ENCODE measurements at regions not wholly inside any gene's neighbourhood (a gene's known extent, or its start where the extent isn't known, plus 50 kb on each side); places are given as distances from the start of the nearest gene placed in this dataset.

DNA sequence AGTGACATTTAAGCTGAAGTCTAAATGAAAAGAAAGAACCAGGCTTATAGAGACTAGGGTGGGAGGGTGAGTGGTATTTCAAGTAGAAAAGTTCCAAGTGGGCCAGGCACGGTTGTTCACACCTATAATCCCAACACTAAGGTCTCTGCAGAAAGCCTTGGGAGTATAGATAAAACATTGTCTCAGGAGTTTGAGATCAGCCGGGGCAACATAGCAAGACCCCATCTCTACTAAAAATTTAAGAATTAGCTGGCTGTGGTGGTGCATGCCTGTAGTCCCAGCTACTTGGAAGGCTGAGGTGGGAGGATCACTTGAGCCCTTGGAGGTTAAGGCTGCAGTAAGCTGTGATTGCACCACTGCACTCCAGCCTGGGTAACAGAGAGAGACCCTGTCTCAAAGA, 143.4 kb upstream of the PKDCC start:
- no peak for TF ChIP-seq MYC (IDR thresholded peaks at IDR 0.05; ENCODE audit: borderline replicate concordance, low read length)
- TF ChIP-seq CBX2 (IDR thresholded peaks at IDR 0.05; ENCODE audit: borderline replicate concordance, low read depth), result no peak
- TF ChIP-seq NPAS2 (CRISPR knock-in tag; IDR thresholded peaks at IDR 0.05; ENCODE audit: borderline replicate concordance), result no peak
- no peak for TF ChIP-seq POLR2A (IDR thresholded peaks at IDR 0.05; ENCODE audit: low read length)
- TF ChIP-seq SREBF2 (IDR thresholded peaks at IDR 0.05), result no peak
- TF ChIP-seq RCOR1 (IDR thresholded peaks at IDR 0.05; ENCODE audit: low read depth, low read length), result no peak
- TF ChIP-seq, protein P1, sequence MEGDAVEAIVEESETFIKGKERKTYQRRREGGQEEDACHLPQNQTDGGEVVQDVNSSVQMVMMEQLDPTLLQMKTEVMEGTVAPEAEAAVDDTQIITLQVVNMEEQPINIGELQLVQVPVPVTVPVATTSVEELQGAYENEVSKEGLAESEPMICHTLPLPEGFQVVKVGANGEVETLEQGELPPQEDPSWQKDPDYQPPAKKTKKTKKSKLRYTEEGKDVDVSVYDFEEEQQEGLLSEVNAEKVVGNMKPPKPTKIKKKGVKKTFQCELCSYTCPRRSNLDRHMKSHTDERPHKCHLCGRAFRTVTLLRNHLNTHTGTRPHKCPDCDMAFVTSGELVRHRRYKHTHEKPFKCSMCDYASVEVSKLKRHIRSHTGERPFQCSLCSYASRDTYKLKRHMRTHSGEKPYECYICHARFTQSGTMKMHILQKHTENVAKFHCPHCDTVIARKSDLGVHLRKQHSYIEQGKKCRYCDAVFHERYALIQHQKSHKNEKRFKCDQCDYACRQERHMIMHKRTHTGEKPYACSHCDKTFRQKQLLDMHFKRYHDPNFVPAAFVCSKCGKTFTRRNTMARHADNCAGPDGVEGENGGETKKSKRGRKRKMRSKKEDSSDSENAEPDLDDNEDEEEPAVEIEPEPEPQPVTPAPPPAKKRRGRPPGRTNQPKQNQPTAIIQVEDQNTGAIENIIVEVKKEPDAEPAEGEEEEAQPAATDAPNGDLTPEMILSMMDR (IDR thresholded peaks at IDR 0.05), result no peak
- TF ChIP-seq, protein P2, sequence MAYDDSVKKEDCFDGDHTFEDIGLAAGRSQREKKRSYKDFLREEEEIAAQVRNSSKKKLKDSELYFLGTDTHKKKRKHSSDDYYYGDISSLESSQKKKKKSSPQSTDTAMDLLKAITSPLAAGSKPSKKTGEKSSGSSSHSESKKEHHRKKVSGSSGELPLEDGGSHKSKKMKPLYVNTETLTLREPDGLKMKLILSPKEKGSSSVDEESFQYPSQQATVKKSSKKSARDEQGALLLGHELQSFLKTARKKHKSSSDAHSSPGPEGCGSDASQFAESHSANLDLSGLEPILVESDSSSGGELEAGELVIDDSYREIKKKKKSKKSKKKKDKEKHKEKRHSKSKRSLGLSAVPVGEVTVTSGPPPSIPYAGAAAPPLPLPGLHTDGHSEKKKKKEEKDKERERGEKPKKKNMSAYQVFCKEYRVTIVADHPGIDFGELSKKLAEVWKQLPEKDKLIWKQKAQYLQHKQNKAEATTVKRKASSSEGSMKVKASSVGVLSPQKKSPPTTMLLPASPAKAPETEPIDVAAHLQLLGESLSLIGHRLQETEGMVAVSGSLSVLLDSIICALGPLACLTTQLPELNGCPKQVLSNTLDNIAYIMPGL (CRISPR knock-in tag; IDR thresholded peaks at IDR 0.05; ENCODE audit: borderline replicate concordance), result no peak
- TF ChIP-seq RAD21 (conservative IDR thresholded peaks at IDR 0.05 in 1 of 2, IDR thresholded peaks at IDR 0.05 in 1 of 2), result no peak
- TF ChIP-seq, protein P3, sequence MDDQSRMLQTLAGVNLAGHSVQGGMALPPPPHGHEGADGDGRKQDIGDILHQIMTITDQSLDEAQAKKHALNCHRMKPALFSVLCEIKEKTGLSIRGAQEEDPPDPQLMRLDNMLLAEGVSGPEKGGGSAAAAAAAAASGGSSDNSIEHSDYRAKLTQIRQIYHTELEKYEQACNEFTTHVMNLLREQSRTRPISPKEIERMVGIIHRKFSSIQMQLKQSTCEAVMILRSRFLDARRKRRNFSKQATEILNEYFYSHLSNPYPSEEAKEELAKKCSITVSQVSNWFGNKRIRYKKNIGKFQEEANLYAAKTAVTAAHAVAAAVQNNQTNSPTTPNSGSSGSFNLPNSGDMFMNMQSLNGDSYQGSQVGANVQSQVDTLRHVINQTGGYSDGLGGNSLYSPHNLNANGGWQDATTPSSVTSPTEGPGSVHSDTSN (IDR thresholded peaks at IDR 0.05), result no peak
- TF ChIP-seq MAX (IDR thresholded peaks at IDR 0.05), result no peak
- TF ChIP-seq, protein P4, sequence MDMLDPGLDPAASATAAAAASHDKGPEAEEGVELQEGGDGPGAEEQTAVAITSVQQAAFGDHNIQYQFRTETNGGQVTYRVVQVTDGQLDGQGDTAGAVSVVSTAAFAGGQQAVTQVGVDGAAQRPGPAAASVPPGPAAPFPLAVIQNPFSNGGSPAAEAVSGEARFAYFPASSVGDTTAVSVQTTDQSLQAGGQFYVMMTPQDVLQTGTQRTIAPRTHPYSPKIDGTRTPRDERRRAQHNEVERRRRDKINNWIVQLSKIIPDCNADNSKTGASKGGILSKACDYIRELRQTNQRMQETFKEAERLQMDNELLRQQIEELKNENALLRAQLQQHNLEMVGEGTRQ (IDR thresholded peaks at IDR 0.05), result no peak

Data from A549 (cell line).